AG09309 (cell line): ENCODE measurements at regions not wholly inside any gene's neighbourhood (a gene's known extent, or its start where the extent isn't known, plus 50 kb on each side); places are given as distances from the start of the nearest gene placed in this dataset.
A peak's percentile ranks its signal among the peaks of the same experiment; 100 is the strongest.

ENCODE experiments used
- DNase-seq: peaks from one replicate; pipeline ENCODE4 v3.0.0-alpha.2; 2010; ENCODE audit warnings: low read depth
- H3K4me3 ChIP-seq: 2 replicates; pipeline ENCODE4 v1.5.1; 2011; ENCODE audit warnings: mild to moderate bottlenecking, low read depth, low read length, moderate library complexity; ENCODE audit not compliant: control insufficient read depth
- CTCF ChIP-seq: IDR thresholded peaks from 2 replicates; pipeline ENCODE4 v1.5.1; 2011; ENCODE audit warnings: mild to moderate bottlenecking, low read depth, low read length, inconsistent platforms; ENCODE audit not compliant: insufficient read depth, control insufficient read depth; ENCODE audit errors: missing control alignments

GRCh38 chr5:164336276-164336675 lies 830.9 kb downstream of the MAT2B start:
- TF ChIP-seq CTCF, result no peak
- no peak overlapping the region for H3K4me3 ChIP-seq
- no peak for DNase-seq

- TF ChIP-seq CTCF, result no peak
- H3K4me3 ChIP-seq, result no peak overlapping the region
- peak; percentile 20 for DNase-seq
These were observed 831.5 kb downstream of the MAT2B start for GRCh38 chr5:164336906-164337305.

GRCh38 chr5:164341056-164341619 lies 835.7 kb downstream of the MAT2B start:
- H3K4me3 ChIP-seq, result no peak overlapping the region
- no peak for TF ChIP-seq CTCF
- no peak for DNase-seq

GRCh38 chr5:164345173-164345849 lies 839.9 kb downstream of the MAT2B start:
- DNase-seq, result no peak
- no peak for TF ChIP-seq CTCF
- no peak overlapping the region for H3K4me3 ChIP-seq

GRCh38 chr5:164345853-164346252 lies 840.4 kb downstream of the MAT2B start:
- no peak overlapping the region for H3K4me3 ChIP-seq
- TF ChIP-seq CTCF, result no peak

GRCh38 chr5:164346785-164347630 lies 841.6 kb downstream of the MAT2B start:
- H3K4me3 ChIP-seq, result no peak overlapping the region
- TF ChIP-seq CTCF, result no peak
- no peak for DNase-seq

More at GRCh38 chr5:164345853-164346252, 840.4 kb downstream of the MAT2B start:
- no peak for DNase-seq
